ENCODE measurements at regions not wholly inside any gene's neighbourhood (a gene's known extent, or its start where the extent isn't known, plus 50 kb on each side); places are given as distances from the start of the nearest gene placed in this dataset.

DNA sequence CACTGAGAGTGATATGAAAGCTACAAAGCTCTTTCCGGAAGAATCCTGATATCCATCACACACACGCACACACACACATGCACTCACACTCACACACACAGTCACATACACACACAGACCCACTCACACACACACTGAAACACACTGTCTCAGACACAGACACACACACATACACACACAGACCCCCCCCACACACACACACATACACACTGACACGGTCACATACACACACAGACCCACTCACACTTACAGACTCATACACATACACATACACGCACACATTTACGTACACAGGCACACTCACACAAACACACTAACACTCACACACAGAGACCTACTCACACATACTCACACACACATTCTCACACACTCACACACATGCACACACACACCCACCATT, 58.6 kb downstream of the LIG4 start:
- DNase-seq (ENCODE audit: low read depth, low spot score) = no peak
- Histone ChIP-seq H3K9ac (ENCODE audit: insufficient read length) (no peak overlapping the region), H3K4me3 (no peak overlapping the region), H3K27ac (no peak overlapping the region), H3K9me3 (ENCODE audit: low read depth, low read length) (no peaks in the 10 kb centered on the region), H3K36me3 (ENCODE audit: insufficient read depth, low read length) (no peaks in the 10 kb centered on the region)
- TF ChIP-seq EZH2 (IDR thresholded peaks at IDR 0.05) (no peak), POLR2AphosphoS5 (IDR thresholded peaks at IDR 0.05; ENCODE audit: borderline replicate concordance, low read depth, low read length) (no peak), FOXP2 (optimal IDR thresholded peaks at IDR 0.05; ENCODE audit: control extremely low read depth, extremely low read length, insufficient read depth) (no peak)

GRCh38 chr13:108155185-108156106, 59.9 kb downstream of the LIG4 start:
- no peak for TF ChIP-seq EZH2 (IDR thresholded peaks at IDR 0.05)
- no peak for TF ChIP-seq FOXP2 (optimal IDR thresholded peaks at IDR 0.05; ENCODE audit: control extremely low read depth, extremely low read length, insufficient read depth)
- no peak for TF ChIP-seq POLR2AphosphoS5 (IDR thresholded peaks at IDR 0.05; ENCODE audit: borderline replicate concordance, low read depth, low read length)
- Histone ChIP-seq H3K9me3 (ENCODE audit: low read depth, low read length) (no peaks in the 10 kb centered on the region), H3K4me3 (no peak overlapping the region), H3K27ac (no peak overlapping the region), H3K9ac (ENCODE audit: insufficient read length) (no peak overlapping the region), H3K36me3 (ENCODE audit: insufficient read depth, low read length) (no peaks in the 10 kb centered on the region)
- DNase-seq (ENCODE audit: low read depth, low spot score) = peak; percentile 55

GRCh38 chr13:108154421-108154858, 60.9 kb downstream of the LIG4 start:
- no peaks in the 10 kb centered on the region for H3K36me3 ChIP-seq (ENCODE audit: insufficient read depth, low read length)
- no peak overlapping the region for H3K9ac ChIP-seq (ENCODE audit: insufficient read length)
- no peaks in the 10 kb centered on the region for H3K9me3 ChIP-seq (ENCODE audit: low read depth, low read length)
- DNase-seq (ENCODE audit: low read depth, low spot score) = no peak
- H3K4me3 ChIP-seq = no peak overlapping the region
- no peak overlapping the region for H3K27ac ChIP-seq
- no peak for TF ChIP-seq POLR2AphosphoS5 (IDR thresholded peaks at IDR 0.05; ENCODE audit: borderline replicate concordance, low read depth, low read length)
- no peak for TF ChIP-seq EZH2 (IDR thresholded peaks at IDR 0.05)
- TF ChIP-seq FOXP2 (optimal IDR thresholded peaks at IDR 0.05; ENCODE audit: control extremely low read depth, extremely low read length, insufficient read depth) = no peak

DNA sequence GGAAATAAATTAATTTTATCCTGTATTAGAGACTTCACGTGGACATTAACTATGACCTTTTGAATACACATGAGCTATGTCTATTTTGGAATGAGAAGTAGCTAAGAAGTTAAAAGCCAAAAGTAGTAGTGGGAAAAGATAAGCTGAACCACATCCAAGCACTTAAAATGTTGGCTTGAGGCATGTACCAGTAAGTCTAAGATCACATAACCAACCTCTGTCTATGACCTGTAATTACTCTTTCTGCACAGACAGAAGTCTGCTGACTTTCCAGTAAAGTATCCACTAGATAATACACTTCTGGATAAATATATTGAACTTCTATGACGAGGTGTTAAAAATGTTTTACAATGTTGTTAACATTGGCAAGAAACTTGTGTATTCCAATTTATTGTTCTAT, 68.7 kb downstream of the LIG4 start:
- Histone ChIP-seq H3K4me3 (no peak overlapping the region), H3K36me3 (ENCODE audit: insufficient read depth, low read length) (no peaks in the 10 kb centered on the region), H3K9me3 (ENCODE audit: low read depth, low read length) (no peaks in the 10 kb centered on the region), H3K27ac (no peak overlapping the region), H3K9ac (ENCODE audit: insufficient read length) (no peak overlapping the region)
- no peak for TF ChIP-seq POLR2AphosphoS5 (IDR thresholded peaks at IDR 0.05; ENCODE audit: borderline replicate concordance, low read depth, low read length)
- no peak for TF ChIP-seq FOXP2 (optimal IDR thresholded peaks at IDR 0.05; ENCODE audit: control extremely low read depth, extremely low read length, insufficient read depth)
- TF ChIP-seq EZH2 (IDR thresholded peaks at IDR 0.05) = no peak
- no peak for DNase-seq (ENCODE audit: low read depth, low spot score)

DNA sequence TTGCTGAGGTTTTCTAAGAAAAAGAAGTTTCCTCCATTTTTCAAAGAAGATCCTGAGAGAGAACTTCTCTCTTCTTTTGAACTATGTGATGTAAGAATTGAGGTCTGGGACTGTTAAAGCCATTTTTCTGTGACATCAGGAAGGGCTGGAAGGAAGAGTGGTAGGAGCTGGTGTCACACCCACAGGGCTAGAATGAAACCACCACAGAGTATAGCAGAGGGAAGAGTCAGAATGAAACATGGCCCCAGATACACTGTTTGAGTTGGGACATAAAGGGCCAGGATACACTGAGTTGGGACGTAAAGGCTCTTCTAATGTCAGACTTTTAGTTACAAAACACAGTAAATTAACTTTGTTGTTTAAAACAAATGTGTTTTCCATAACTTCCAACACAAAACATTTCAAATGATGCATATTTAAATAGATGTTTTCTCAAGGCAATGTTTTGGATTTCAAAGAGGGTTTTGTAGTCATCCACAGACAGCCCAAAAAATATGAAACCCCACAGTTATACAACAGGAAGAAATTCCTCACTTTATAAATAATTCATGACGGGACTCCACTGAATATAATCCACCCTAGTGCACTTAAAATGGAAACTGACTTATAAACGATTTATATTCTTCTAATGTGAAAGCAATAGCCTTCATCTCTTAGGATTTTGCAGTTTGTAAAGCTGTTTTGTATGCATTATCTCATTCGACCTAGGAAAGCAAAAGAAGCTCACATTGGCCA, 72.5 kb downstream of the LIG4 start:
- H3K9ac ChIP-seq (ENCODE audit: insufficient read length) = no peak overlapping the region
- no peak for DNase-seq (ENCODE audit: low read depth, low spot score)
- TF ChIP-seq EZH2 (IDR thresholded peaks at IDR 0.05) = no peak
- TF ChIP-seq POLR2AphosphoS5 (IDR thresholded peaks at IDR 0.05; ENCODE audit: borderline replicate concordance, low read depth, low read length) = no peak
- H3K4me3 ChIP-seq = no peak overlapping the region
- no peaks in the 10 kb centered on the region for H3K9me3 ChIP-seq (ENCODE audit: low read depth, low read length)
- H3K27ac ChIP-seq = no peak overlapping the region
- H3K36me3 ChIP-seq (ENCODE audit: insufficient read depth, low read length) = no peaks in the 10 kb centered on the region

- TF ChIP-seq POLR2AphosphoS5 (IDR thresholded peaks at IDR 0.05; ENCODE audit: borderline replicate concordance, low read depth, low read length) (no peak), EZH2 (IDR thresholded peaks at IDR 0.05) (no peak), FOXP2 (optimal IDR thresholded peaks at IDR 0.05; ENCODE audit: control extremely low read depth, extremely low read length, insufficient read depth) (no peak)
These were observed 78.2 kb downstream of the LIG4 start for GRCh38 chr13:108137176-108137575.

DNA sequence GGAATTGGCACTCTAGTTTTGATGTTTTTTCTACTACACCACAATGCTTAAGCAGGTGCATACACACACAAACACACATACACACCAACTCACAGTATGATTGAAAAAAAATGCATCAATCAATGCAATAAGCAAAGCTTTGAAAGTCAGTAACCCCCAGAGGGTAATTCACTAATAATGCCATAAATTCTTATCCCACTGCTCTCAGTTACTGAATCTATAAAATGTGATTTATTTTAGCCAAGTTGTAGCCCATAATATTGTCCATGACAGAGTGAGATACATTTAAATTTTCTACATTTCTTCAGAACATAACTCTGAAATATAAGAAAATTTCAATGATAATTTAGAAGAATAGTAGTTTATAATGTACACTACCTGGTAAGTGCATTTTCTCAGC, 87.9 kb downstream of the LIG4 start:
- TF ChIP-seq EZH2 (IDR thresholded peaks at IDR 0.05) (no peak), POLR2AphosphoS5 (IDR thresholded peaks at IDR 0.05; ENCODE audit: borderline replicate concordance, low read depth, low read length) (no peak), FOXP2 (optimal IDR thresholded peaks at IDR 0.05; ENCODE audit: control extremely low read depth, extremely low read length, insufficient read depth) (no peak)
- no peak for DNase-seq (ENCODE audit: low read depth, low spot score)
- Histone ChIP-seq H3K9me3 (ENCODE audit: low read depth, low read length) (no peaks in the 10 kb centered on the region), H3K4me3 (no peak overlapping the region), H3K36me3 (ENCODE audit: insufficient read depth, low read length) (no peaks in the 10 kb centered on the region), H3K27ac (no peak overlapping the region), H3K9ac (ENCODE audit: insufficient read length) (no peak overlapping the region)

More at GRCh38 chr13:108137176-108137575, 78.2 kb downstream of the LIG4 start:
- H3K4me3 ChIP-seq = no peak overlapping the region
- H3K36me3 ChIP-seq (ENCODE audit: insufficient read depth, low read length) = no peaks in the 10 kb centered on the region
- no peak for DNase-seq (ENCODE audit: low read depth, low spot score)
- H3K9ac ChIP-seq (ENCODE audit: insufficient read length) = no peak overlapping the region
- no peaks in the 10 kb centered on the region for H3K9me3 ChIP-seq (ENCODE audit: low read depth, low read length)
- no peak overlapping the region for H3K27ac ChIP-seq

- no peak overlapping the region for H3K9ac ChIP-seq (ENCODE audit: insufficient read length)
- TF ChIP-seq EZH2 (IDR thresholded peaks at IDR 0.05) = no peak
- no peak for TF ChIP-seq FOXP2 (optimal IDR thresholded peaks at IDR 0.05; ENCODE audit: control extremely low read depth, extremely low read length, insufficient read depth)
- no peaks in the 10 kb centered on the region for H3K9me3 ChIP-seq (ENCODE audit: low read depth, low read length)
- no peak overlapping the region for H3K27ac ChIP-seq
- H3K36me3 ChIP-seq (ENCODE audit: insufficient read depth, low read length) = no peaks in the 10 kb centered on the region
- no peak overlapping the region for H3K4me3 ChIP-seq
- DNase-seq (ENCODE audit: low read depth, low spot score) = no peak
These were observed 89.3 kb downstream of the LIG4 start for GRCh38 chr13:108126056-108126455.

Data from SK-N-MC (cell line).